ENCODE measurements at regions not wholly inside any gene's neighbourhood (a gene's known extent, or its start where the extent isn't known, plus 50 kb on each side); places are given as distances from the start of the nearest gene placed in this dataset.

- TF ChIP-seq, protein P1, sequence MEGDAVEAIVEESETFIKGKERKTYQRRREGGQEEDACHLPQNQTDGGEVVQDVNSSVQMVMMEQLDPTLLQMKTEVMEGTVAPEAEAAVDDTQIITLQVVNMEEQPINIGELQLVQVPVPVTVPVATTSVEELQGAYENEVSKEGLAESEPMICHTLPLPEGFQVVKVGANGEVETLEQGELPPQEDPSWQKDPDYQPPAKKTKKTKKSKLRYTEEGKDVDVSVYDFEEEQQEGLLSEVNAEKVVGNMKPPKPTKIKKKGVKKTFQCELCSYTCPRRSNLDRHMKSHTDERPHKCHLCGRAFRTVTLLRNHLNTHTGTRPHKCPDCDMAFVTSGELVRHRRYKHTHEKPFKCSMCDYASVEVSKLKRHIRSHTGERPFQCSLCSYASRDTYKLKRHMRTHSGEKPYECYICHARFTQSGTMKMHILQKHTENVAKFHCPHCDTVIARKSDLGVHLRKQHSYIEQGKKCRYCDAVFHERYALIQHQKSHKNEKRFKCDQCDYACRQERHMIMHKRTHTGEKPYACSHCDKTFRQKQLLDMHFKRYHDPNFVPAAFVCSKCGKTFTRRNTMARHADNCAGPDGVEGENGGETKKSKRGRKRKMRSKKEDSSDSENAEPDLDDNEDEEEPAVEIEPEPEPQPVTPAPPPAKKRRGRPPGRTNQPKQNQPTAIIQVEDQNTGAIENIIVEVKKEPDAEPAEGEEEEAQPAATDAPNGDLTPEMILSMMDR (IDR thresholded peaks at IDR 0.05; ENCODE audit: low read depth, low read length, missing input control), result no peak
- TF ChIP-seq, protein P2, sequence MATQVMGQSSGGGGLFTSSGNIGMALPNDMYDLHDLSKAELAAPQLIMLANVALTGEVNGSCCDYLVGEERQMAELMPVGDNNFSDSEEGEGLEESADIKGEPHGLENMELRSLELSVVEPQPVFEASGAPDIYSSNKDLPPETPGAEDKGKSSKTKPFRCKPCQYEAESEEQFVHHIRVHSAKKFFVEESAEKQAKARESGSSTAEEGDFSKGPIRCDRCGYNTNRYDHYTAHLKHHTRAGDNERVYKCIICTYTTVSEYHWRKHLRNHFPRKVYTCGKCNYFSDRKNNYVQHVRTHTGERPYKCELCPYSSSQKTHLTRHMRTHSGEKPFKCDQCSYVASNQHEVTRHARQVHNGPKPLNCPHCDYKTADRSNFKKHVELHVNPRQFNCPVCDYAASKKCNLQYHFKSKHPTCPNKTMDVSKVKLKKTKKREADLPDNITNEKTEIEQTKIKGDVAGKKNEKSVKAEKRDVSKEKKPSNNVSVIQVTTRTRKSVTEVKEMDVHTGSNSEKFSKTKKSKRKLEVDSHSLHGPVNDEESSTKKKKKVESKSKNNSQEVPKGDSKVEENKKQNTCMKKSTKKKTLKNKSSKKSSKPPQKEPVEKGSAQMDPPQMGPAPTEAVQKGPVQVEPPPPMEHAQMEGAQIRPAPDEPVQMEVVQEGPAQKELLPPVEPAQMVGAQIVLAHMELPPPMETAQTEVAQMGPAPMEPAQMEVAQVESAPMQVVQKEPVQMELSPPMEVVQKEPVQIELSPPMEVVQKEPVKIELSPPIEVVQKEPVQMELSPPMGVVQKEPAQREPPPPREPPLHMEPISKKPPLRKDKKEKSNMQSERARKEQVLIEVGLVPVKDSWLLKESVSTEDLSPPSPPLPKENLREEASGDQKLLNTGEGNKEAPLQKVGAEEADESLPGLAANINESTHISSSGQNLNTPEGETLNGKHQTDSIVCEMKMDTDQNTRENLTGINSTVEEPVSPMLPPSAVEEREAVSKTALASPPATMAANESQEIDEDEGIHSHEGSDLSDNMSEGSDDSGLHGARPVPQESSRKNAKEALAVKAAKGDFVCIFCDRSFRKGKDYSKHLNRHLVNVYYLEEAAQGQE (IDR thresholded peaks at IDR 0.05), result peak; percentile 27
- no peak for TF ChIP-seq TAF1 (conservative IDR thresholded peaks at IDR 0.05)
- peak; percentile 45 to 49 for TF ChIP-seq RXRA (IDR thresholded peaks at IDR 0.05)
- peak; percentile 90 for TF ChIP-seq YY1 (IDR thresholded peaks at IDR 0.05)
- peak; percentile 13 to 39 for TF ChIP-seq JUND (IDR thresholded peaks at IDR 0.05)
Measured at GRCh38 chr13:55816976-55817601, 1323.6 kb upstream of the PRR20A start.
